Colonic mucosa (tissue), 4 donors: ENCODE measurements at regions not wholly inside any gene's neighbourhood (a gene's known extent, or its start where the extent isn't known, plus 50 kb on each side); places are given as distances from the start of the nearest gene placed in this dataset.

Source experiments
- DNase-seq: peaks from one replicate; pipeline ENCODE4 v3.0.0-alpha.2; 2020
- H3K27ac ChIP-seq: fragments of 200-600 bp; one replicate; pipeline ENCODE4 v1.8.0; 2021
- H3K27me3 ChIP-seq: fragments of 200-600 bp; one replicate; pipeline ENCODE4 v1.8.0; 2021
- H3K36me3 ChIP-seq: fragments of 200-600 bp; one replicate; pipeline ENCODE4 v1.8.0; 2021
- H3K4me1 ChIP-seq: fragments of 200-600 bp; one replicate; pipeline ENCODE4 v1.8.0; 2021; ENCODE audit warnings: mild to moderate bottlenecking
- H3K4me3 ChIP-seq: fragments of 200-600 bp; one replicate; pipeline ENCODE4 v1.8.0; 2021
- H3K9ac ChIP-seq, 2 donors: one replicate each; pipeline ENCODE4 v1.7.0; 2013; ENCODE audit warnings: control low read depth in 2 of 2, low read depth in 2 of 2, low read length in 2 of 2
- H3K9me3 ChIP-seq: fragments of 200-600 bp; one replicate; pipeline ENCODE4 v1.8.0; 2021
- intact Hi-C: fragments of 100-400 bp; cut with DNase I; formaldehyde crosslinking; loops from one replicate; pipeline ENCODE4 v1.14.1; 2022
- TF ChIP-seq, protein P1 (sequence below): fragments of 200-600 bp; IDR thresholded peaks from one replicate; pipeline ENCODE4 v1.8.0; 2022; ENCODE audit warnings: antibody characterized with exemption, mild to moderate bottlenecking
- donor health status: healthy.
- donor health status: DM: no; HTN: no; CAD: no.
- donor health status: DM: no; HTN: no; CAD: no.

GRCh38 chr1:168833362-168833761 is 104.4 kb upstream of the DPT start:
- TF ChIP-seq, protein P1, sequence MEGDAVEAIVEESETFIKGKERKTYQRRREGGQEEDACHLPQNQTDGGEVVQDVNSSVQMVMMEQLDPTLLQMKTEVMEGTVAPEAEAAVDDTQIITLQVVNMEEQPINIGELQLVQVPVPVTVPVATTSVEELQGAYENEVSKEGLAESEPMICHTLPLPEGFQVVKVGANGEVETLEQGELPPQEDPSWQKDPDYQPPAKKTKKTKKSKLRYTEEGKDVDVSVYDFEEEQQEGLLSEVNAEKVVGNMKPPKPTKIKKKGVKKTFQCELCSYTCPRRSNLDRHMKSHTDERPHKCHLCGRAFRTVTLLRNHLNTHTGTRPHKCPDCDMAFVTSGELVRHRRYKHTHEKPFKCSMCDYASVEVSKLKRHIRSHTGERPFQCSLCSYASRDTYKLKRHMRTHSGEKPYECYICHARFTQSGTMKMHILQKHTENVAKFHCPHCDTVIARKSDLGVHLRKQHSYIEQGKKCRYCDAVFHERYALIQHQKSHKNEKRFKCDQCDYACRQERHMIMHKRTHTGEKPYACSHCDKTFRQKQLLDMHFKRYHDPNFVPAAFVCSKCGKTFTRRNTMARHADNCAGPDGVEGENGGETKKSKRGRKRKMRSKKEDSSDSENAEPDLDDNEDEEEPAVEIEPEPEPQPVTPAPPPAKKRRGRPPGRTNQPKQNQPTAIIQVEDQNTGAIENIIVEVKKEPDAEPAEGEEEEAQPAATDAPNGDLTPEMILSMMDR, result no peak
- intact Hi-C loops, result no loop called here

DNA sequence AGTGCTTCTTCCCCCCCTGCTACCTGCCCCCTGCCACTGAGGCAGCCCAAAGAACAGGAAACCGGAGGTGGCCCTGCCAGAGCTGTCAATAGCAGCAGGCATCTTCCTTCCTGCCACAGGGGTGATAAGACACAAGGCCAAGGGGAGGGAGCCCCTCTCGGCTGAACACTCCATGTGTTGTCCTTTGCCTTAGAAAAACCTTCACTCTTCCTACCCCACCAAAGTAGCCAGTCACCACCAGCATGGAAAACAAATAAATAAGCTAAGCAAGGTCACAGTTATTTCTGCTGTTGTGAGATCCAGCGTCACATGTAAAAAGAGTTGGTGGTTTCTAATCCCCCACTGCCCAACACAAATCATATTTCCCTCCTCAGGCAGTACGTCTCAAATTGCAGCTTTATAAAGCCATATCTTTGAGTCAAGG is 104.8 kb upstream of the DPT start:
- Histone ChIP-seq H3K36me3 (no peaks in the 10 kb centered on the region), H3K27ac (peak overlapping the region; percentile 54), H3K9ac (peak overlapping the region in 1 of 2 donors; percentile 65), H3K4me3 (no peak overlapping the region), H3K9me3 (no peaks in the 10 kb centered on the region), H3K27me3 (no peaks in the 10 kb centered on the region), H3K4me1 (peaks cover 6% of the 10 kb centered on the region)
- DNase-seq, result no peak
- intact Hi-C loops, result no loop called here
- TF ChIP-seq, protein P1, result no peak

More at GRCh38 chr1:168833362-168833761, 104.4 kb upstream of the DPT start:
- H3K9me3 ChIP-seq, result no peaks in the 10 kb centered on the region
- peak; percentile 33 for DNase-seq
- peaks cover 6% of the 10 kb centered on the region for H3K4me1 ChIP-seq
- peak overlapping the region; percentile 54 for H3K27ac ChIP-seq
- H3K4me3 ChIP-seq, result no peak overlapping the region
- H3K9ac ChIP-seq, result peak overlapping the region in 1 of 2 donors; percentile 65
- no peaks in the 10 kb centered on the region for H3K36me3 ChIP-seq
- H3K27me3 ChIP-seq, result no peaks in the 10 kb centered on the region

DNA sequence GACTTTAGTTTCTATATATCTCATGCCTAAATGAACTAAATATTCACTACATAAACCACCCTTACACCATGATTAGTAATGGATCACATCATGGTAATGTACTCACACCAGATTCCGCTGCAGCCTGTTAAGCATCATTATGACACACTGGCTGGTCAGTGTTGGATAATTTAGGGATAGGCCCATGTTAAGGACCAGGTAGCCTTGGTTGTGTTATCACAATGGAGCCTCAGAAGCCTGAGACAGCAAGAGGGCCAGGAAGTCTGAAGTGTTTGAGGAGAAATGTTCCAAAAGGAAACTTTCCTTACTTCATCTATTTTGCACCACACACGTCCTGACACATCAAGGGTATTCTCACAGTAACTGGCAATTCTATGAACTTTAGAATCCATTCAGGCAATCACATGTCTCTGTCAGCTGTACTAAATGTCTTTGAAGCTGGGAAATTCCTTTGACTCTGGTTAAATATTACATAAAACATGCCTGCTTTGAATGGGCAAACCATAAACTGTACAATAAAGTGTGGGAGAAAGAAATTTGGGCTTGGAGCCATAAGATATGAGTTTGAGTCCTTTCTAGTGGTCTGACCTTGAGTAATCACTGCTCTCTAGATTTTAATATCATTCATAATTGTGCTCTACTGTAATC is 105.3 kb upstream of the DPT start:
- peaks cover 6% of the 10 kb centered on the region for H3K4me1 ChIP-seq
- no peaks in the 10 kb centered on the region for H3K36me3 ChIP-seq
- H3K9me3 ChIP-seq, result no peaks in the 10 kb centered on the region
- H3K4me3 ChIP-seq, result no peak overlapping the region
- TF ChIP-seq, protein P1, result no peak
- peak overlapping the region in 1 of 2 donors; percentile 65 for H3K9ac ChIP-seq
- intact Hi-C loops, result no loop called here
- peak; percentile 29 for DNase-seq
- no peaks in the 10 kb centered on the region for H3K27me3 ChIP-seq
- H3K27ac ChIP-seq, result peak overlapping the region; percentile 54

GRCh38 chr1:168835176-168835575 is 106.2 kb upstream of the DPT start:
- DNase-seq, result no peak
- Histone ChIP-seq H3K4me3 (no peak overlapping the region), H3K27me3 (no peaks in the 10 kb centered on the region), H3K4me1 (peaks cover 6% of the 10 kb centered on the region), H3K36me3 (no peaks in the 10 kb centered on the region), H3K27ac (no peak overlapping the region), H3K9ac (no peak overlapping the region), H3K9me3 (no peaks in the 10 kb centered on the region)
- TF ChIP-seq, protein P1, result no peak
- intact Hi-C loops, result no loop called here

- no peak for DNase-seq
- no peak overlapping the region for H3K27ac ChIP-seq
Observed at GRCh38 chr1:168835791-168836190, 106.8 kb upstream of the DPT start.

More at GRCh38 chr1:168835791-168836190, 106.8 kb upstream of the DPT start:
- Histone ChIP-seq H3K27me3 (no peaks in the 10 kb centered on the region), H3K9me3 (no peaks in the 10 kb centered on the region), H3K9ac (peak overlapping the region in 1 of 2 donors; percentile 21), H3K36me3 (no peaks in the 10 kb centered on the region), H3K4me1 (peaks cover 6% of the 10 kb centered on the region), H3K4me3 (no peak overlapping the region)
- intact Hi-C loops, result no loop called here
- TF ChIP-seq, protein P1, result no peak
